HG03354 (cell line): ENCODE measurements at regions not wholly inside any gene's neighbourhood (a gene's known extent, or its start where the extent isn't known, plus 50 kb on each side); places are given as distances from the start of the nearest gene placed in this dataset.

Experiments
- ATAC-seq: cut with Tn5 transposase; IDR thresholded peaks from one replicate; pipeline ENCODE4 v1.9.1; 2021; ENCODE audit warnings: mild to moderate bottlenecking; ENCODE audit not compliant: unreplicated experiment, poor library complexity, severe bottlenecking

DNA sequence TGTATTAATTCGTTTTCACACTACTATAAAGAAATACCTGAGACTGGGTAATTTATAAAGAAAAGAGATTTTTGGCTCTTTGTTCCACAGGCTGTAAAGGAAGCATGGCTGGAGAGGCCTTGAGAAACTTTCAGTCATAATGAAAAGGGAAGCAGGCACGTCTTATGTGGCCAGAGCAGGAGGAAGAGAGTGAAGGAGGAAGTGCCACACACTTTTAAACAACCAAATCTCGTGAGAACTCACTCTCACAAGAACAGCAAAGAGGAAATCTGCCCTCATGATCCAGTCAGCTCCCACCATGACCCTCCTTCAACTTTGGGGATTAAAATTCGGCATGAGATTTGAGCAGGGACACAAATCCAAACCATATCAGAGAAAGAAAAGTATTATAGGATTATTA lies 1255.9 kb upstream of the MIR17HG start:
- no peak for ATAC-seq

DNA sequence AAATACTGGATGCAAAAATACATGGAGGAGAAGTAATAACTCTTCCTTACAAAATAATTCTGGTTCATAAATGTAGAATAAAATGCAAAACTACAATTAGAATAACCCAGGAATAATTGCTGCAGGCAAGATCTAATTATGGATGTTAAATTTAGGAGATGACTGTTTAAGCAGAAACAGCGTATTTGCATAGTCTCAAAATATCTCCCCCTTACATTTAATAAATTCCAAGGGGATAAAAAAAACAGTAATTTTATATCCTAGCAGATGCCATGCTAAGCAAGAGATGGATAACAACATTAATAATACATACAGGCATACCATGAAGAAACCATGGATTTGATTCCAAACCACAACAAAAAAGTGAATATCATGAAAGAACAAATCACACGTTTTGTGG lies 1253.1 kb upstream of the MIR17HG start:
- no peak for ATAC-seq

DNA sequence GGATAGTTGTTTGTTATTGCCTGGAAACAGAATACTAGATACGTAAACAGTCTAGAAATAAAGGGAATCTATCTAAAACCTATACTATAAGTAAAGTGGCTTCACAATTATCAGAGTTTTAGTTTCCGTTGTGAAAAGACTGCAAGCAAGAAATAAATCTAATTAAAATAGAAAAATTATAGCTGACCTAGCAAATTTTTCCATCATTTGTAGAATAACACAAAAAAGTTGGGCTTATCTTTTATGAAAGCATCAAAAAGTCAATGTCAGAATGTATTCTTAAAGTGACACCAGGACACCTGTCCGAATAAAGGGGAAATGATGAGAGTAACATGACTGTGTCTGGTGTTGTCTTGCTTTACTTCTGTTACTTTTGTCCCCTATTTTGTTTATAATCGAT lies 1248.9 kb upstream of the MIR17HG start:
- no peak for ATAC-seq

DNA sequence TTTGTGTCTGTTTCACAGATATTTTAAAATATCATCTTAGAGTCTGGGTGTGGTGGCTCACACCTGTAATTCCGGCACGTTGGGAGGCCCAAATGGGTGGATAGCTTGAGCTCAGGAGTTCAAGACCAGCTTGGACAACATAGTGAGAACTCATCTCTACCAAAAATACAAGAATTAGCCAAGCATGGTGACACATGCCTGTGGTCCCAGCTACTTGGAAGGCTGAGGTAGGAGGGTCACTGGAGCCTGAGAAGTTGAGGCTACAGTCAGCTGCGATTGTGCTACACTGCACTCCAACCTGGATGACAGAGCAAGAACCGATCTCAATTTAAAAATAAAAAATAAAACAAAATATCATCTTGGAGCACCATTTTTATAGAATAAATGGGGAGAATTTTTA lies 1247.6 kb upstream of the MIR17HG start:
- no peak for ATAC-seq

DNA sequence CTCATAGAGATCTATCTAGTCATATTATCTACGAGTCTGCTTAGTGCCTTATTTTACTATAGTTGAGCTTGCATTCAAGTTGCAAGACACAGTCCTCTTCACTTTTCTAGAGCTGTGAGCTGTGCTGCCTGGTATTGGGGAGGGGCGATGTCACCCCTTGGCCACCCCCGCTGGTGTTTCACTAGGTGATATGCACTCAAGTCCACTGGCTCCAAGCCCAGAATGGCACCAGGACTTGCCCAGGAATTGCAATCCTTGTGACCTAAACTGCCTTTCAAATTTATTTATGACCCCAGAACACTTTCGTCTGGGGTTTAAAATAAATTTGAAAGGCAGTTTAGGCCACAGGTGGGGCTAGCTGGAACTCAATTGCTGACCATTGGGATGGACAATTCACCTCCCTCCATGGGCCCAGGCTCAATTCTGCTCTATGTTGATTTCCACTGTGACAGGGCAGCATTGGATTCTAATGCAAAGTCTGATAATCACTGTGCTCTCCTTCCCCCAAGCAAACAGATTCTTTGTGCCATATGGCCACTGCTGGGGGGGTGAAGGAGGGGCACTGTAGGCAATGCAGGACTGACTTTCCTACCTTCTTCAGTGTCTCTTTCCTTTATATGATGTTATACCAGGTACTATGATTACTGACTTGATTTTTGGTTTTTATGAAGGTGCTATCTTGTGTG lies 1244.2 kb upstream of the MIR17HG start:
- no peak for ATAC-seq

DNA sequence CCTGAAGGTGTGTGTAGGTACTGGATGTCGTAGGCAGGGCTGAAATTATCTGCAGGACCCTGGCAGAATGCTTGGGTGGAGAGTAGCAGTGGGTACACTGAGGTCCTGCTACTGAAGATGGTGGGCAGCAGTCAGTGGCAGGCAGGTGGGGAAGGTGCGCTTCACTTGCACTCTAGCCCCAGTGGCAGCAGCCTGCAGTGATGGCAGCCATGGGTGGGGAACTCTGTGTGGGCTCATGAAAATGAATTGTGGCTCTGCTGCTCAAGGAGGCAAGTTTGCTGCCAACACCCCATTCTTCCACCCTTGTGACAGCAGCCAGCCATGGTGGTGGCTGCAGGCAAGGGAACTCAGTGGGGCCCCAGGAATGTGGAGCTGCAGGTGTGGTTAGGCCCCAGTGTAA lies 1242.7 kb upstream of the MIR17HG start:
- ATAC-seq, result no peak

DNA sequence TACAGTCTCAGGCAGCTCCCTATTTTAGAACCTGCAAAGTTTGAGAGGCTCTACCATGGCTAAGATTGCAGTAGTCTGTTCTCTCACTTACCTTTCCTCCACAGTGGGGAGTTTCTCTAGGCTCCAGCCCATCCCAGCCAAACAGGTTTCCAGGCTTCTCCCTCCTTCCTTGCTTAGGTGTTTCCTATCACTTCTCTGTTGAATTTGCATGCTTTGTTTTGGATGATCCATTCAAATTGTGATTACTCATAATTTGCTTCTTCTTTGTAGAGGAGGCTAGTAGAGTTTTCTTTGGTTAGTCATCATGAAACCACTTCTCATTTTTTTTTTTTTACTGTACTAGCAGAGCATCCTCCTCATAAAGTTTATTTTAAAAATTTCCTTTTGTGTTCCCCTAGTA lies 1242.2 kb upstream of the MIR17HG start:
- no peak for ATAC-seq

DNA sequence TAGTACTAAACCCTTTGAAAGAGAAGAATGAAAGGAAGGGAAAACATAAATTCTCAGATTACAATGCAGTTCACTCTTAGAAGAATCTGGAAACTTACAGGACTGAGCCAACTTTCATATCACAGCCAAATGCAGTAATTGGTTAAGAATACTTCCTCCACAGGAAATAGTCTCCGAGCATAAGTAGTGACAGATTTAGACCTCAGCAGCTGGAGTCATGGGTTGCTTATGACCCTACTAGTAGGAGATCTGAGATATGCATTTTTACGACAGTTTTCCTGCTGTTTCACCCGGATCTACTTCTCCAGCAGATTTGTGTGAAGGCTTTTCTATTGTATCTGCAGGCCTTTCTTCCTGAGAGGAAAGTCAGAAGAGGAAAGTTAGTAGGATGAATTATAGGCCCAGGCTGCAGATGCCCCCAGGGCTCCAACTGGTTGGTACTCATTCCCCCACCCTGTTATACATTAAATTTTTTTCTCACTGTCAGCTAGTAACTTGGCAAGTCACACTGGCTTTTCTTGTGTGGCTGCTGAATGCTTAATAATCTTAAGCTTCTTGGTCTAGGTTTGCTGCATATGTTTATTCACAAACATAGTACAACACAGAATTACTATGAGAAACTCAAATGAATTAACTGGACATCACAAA lies 1241.5 kb upstream of the MIR17HG start:
- no peak for ATAC-seq

DNA sequence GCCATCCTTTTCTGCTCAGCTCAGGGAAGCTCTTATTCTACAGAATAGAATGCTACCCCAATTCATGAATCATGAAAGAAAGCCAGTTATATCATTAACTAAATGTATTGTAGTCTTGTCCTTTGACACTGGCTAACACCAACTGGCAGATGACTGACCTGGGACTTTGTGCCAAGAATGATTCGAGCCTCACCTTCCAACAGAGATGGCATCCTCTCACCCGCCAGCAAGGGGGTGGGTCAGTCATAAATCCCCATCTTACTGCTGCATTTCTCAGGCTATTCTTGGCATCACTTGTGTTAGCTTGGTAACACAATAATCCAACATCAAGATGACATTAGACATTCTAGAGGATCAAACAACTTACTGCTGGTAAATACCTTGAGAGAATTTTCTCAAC lies 1239.8 kb upstream of the MIR17HG start:
- no peak for ATAC-seq

DNA sequence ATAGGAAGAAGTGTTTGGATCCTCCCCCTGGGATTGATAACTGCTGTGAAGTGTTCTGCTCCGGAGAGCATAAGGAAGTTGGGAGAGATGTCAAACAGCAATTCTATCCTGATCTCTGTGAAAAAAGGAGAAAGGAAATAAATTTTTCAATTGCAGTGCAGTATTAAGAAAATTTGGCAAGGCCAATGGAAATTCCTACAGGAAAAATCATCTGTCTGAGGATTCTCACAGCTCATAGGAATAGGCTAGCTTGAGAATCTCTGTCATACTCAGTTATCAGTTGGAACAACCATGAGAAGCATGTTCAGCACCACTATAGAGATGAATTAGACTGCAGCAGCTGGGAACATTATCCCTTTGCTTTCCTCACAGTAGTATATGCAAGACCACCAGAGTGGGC lies 1238.9 kb upstream of the MIR17HG start:
- ATAC-seq, result no peak

DNA sequence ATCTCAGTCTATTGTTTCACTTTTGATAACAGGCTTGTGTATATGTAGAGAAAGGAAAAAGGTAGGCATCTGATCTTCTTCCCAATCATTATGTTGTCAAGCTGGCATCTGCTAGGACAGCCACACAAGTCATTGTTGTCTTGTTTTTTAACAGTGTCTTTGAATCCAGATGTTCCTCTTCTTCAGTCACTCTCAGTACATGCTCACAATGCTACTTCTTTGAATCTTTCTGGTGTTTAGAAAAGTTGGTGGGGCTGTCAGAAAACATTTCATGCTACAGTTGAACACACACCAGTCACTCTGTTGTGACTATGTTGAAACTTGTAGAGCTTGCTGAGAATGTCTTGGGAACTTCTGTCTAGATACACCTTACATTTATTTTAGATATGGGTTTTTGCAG lies 1231.4 kb upstream of the MIR17HG start:
- ATAC-seq, result no peak

DNA sequence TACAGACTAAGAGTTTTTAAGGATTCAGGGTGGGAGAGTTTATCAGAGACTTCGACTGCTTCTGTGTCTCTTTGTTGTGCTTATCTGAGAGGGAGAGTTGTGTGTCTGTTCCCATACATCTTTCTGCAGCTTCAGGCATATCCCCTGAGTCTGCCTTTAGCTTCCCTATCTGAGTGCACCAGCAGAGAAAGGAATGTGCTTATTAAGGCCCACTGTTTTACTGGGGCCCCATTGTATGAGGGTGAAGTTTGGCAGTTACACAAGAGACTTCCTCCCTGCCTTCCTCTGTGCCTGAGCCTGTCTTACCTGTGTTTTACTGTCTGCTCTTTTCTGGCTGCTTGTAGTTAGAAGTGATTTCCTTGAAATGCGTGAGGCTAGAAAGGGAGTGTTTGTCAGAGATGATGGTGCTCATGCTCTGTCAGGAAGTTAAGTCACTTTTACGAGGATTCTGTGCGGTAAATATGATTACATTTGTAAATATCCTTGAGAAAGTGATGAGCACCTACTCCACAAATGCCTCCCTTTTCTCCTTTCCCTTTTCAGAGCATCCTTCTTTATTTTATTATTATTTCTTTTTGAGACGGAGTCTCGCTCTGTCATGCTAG lies 1228.9 kb upstream of the MIR17HG start:
- no peak for ATAC-seq

DNA sequence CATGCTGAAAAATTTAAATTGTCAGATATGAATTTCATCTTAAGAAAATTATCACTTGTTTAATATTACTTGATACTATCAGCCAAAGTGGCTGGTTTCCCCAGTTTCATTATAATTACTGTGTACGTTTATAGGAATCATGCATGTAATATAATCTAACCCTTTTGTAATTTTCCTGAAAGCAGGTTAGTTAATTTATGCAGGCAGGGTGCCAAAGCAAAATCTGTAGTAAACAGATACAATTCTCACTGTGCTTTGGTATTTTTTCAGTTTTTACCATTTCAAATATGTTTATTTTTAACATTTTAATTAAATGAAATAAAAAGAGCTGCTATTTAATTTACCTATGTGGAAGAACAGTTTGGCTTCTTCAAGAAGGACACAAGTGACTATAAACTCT lies 1227.5 kb upstream of the MIR17HG start:
- no peak for ATAC-seq

DNA sequence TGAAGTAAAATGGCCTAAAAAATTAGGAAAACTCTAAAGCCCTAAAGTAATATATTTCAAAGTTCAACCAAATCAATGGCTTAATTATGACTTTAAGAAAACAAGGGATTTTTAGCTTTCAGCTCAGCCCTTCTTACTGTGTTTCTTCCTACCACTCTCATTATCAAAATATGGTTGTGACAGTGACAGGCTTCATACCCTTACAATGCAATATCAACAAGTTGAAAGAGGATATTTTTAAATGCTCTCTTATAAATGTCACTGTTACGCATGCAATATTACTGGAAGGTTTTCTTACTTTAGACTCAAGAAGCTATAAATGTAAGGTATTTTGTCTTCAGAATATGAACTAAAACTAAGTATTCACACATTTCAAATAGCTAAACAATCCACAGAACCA lies 1225.7 kb upstream of the MIR17HG start:
- ATAC-seq, result no peak

DNA sequence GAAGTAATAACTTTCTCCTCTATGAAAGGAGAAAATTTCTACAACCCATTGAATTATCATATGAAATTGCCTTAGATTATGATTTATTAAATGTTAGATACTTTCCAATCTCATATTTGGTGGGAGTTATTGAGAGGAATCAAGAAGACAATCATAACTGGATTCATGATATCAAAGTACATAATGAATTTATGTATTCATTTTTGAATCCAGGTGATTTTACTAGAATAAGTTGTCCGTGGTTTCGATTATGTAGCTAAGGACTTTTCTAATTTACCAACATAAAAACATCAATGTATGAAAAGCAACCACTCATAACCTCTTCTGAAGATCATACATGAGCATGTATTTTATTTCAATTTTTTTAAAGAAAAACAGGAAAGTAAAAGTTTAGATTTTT lies 1225.0 kb upstream of the MIR17HG start:
- no peak for ATAC-seq

DNA sequence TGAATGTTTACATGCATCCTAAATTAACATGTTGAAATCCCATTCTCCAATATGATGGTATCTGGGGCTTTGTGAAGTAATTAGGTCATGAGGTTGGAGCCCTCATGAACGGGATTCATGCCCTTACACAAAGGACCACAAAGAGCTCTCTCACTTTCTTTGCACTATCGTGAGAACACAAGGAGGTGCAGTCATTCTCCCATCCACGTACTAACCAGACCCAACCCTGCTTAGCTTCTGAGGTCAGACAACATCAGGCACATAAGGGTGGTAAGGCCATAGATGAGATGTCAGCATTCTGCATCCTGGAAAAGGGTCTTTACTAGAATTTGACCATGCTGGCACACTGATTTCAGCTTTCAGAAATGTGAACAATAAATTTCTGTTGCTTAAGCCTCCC lies 1211.9 kb upstream of the MIR17HG start:
- ATAC-seq, result no peak

DNA sequence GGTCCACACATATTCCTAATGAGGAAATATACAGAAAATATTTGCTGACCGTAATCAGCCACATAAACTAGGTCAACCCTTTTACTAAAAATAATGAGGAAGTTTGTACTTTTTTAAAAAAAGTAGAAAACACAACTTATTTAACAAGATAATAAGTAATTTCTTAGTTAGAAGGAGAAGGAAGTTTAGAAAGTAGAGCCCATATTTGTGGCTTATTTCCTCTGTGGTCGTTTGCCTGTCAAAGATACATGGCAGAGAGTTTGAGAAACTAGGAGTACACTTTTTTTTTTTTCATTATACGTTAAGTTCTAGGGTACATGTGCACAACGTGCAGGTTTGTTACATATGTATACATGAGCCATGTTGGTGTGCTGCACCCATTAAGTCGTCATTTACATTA lies 1205.2 kb upstream of the MIR17HG start:
- ATAC-seq, result no peak

DNA sequence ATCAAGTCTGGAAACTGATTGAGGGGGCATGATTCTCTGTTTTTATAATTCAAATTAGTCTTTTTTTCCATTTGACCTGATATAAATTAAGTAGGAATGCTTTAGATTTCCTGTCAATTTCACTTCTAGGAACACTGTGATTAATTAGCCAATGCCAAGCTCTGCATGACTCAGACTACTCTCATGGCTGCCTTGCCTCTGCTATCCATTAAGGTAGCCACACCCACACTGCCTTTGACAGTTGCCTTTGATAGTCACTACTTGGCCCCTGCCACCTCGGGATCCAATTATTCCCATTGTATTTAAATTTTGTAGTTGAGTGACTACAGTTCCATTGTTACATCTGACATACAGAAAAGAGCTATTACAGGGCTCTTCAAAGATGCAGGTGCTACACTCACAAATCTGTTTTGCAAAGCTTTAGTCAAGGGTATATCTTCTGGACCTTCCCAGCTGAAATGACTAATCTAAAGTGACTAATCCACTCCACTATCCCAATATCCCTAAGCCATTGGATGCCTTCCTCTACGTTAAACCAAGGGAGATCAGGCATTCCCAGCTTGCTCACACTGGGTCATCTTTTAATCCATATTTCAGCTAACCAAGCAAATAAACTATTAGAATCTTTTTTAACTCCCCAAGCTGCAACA lies 1193.1 kb upstream of the MIR17HG start:
- ATAC-seq, result no peak

DNA sequence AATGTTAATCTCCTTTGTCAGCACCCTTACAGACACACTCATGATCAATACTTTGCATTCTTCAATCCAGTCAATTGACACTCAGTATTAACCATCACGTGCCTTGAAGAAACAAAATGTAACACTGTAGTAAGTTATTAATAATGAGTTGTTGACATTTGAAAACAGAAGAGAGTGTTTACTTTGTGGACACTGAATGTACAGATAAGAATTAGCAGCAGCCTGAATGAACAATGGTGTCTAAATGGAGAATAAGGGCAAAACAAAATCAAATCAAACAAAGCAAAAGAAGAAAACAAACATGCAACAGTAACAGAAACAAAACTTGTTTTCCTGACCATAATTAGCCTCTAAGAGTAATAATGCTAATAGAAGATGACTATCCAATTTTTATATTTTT lies 1191.1 kb upstream of the MIR17HG start:
- no peak for ATAC-seq

DNA sequence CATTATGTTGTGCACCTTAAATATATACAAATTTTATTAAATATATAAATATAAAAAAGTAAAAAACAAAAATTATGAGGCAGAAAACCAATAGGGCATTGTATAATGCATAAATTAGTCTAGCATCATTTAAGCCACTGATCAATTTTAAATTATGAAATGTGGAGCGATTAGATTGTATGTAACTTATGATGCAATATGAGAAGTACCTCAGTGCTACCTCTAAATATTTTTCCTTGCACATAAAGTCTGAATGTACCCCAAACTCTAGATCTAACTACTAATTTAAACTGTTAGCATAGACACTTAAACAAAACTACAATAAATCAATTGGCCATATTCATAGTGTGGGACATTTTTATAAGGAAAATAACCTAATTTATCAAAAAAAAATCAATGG lies 1178.5 kb upstream of the MIR17HG start:
- no peak for ATAC-seq

DNA sequence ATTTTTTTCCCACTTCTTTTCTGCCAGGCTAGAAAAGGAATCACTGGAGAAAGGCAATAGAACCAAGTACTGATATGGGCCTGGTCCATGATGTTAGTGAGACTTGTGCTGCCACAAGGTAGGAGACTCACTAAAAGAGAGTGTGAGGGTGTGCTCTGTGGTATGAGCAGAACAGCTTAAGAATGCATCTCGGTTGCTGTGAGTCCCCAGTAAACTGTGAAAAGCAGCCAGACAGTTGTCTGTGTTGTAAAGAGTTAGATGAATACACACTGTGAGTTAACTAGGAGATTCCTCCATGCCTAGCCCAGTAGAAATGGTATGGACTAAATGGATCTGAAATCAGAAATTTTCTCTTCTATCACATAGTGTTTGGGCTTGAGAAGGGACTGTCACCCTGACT lies 1177.3 kb upstream of the MIR17HG start:
- no peak for ATAC-seq
